ENCODE measurements at regions not wholly inside any gene's neighbourhood (a gene's known extent, or its start where the extent isn't known, plus 50 kb on each side); places are given as distances from the start of the nearest gene placed in this dataset.

- TF ChIP-seq, protein P1, sequence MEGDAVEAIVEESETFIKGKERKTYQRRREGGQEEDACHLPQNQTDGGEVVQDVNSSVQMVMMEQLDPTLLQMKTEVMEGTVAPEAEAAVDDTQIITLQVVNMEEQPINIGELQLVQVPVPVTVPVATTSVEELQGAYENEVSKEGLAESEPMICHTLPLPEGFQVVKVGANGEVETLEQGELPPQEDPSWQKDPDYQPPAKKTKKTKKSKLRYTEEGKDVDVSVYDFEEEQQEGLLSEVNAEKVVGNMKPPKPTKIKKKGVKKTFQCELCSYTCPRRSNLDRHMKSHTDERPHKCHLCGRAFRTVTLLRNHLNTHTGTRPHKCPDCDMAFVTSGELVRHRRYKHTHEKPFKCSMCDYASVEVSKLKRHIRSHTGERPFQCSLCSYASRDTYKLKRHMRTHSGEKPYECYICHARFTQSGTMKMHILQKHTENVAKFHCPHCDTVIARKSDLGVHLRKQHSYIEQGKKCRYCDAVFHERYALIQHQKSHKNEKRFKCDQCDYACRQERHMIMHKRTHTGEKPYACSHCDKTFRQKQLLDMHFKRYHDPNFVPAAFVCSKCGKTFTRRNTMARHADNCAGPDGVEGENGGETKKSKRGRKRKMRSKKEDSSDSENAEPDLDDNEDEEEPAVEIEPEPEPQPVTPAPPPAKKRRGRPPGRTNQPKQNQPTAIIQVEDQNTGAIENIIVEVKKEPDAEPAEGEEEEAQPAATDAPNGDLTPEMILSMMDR (IDR thresholded peaks at IDR 0.05) = no peak
- Mint-ChIP-seq H3K4me1 (no peaks in the 10 kb centered on the region), H3K36me3 (ENCODE audit: low read depth) (no peaks in the 10 kb centered on the region), H3K27me3 (ENCODE audit: low read depth, poor library complexity) (peaks cover 3% of the 10 kb centered on the region), H3K27ac (no peak overlapping the region), H3K9me3 (no peaks in the 10 kb centered on the region), H3K4me3 (no peak overlapping the region)
- no peak for DNase-seq
Measured at GRCh38 chr9:71624728-71625127, 143.6 kb downstream of the CEMIP2 start.

DNA sequence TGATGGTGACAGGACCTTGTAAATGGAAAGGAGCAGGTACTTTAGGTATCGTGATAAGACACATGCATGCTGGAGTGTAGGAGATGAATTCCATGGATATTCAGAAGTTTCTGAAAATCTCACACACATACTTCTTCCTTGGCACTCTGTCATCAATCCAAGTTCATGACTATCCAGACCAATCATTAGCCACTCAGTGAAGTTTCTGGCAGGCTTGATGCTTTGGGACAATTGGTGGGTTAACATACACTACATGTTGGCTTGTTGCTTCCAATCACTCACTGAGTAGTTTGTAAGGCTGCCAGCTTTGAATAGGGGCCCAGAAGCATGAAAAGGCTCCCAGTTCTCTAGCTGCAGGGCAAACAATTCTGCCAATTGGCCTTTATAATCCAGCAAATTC, 147.6 kb downstream of the CEMIP2 start:
- Mint-ChIP-seq H3K27me3 (ENCODE audit: low read depth, poor library complexity) (peaks cover 3% of the 10 kb centered on the region), H3K36me3 (ENCODE audit: low read depth) (no peaks in the 10 kb centered on the region), H3K4me3 (no peak overlapping the region), H3K9me3 (peaks cover 20% of the 10 kb centered on the region), H3K27ac (no peak overlapping the region), H3K4me1 (no peaks in the 10 kb centered on the region)
- TF ChIP-seq, protein P1 (IDR thresholded peaks at IDR 0.05) = no peak
- no peak for DNase-seq

GRCh38 chr9:71620331-71620730, 148.0 kb downstream of the CEMIP2 start:
- no peaks in the 10 kb centered on the region for H3K36me3 Mint-ChIP-seq (ENCODE audit: low read depth)
- H3K4me3 Mint-ChIP-seq = no peak overlapping the region
- no peak overlapping the region for H3K27ac Mint-ChIP-seq
- DNase-seq = no peak
- no peaks in the 10 kb centered on the region for H3K4me1 Mint-ChIP-seq
- TF ChIP-seq, protein P1 (IDR thresholded peaks at IDR 0.05) = no peak
- peaks cover 1% of the 10 kb centered on the region for H3K27me3 Mint-ChIP-seq (ENCODE audit: low read depth, poor library complexity)
- peaks cover 22% of the 10 kb centered on the region for H3K9me3 Mint-ChIP-seq

GRCh38 chr9:71619926-71620325, 148.4 kb downstream of the CEMIP2 start:
- Mint-ChIP-seq H3K27ac (no peak overlapping the region), H3K4me1 (no peaks in the 10 kb centered on the region), H3K9me3 (peaks cover 22% of the 10 kb centered on the region), H3K36me3 (ENCODE audit: low read depth) (no peaks in the 10 kb centered on the region), H3K27me3 (ENCODE audit: low read depth, poor library complexity) (no peaks in the 10 kb centered on the region), H3K4me3 (no peak overlapping the region)
- TF ChIP-seq, protein P1 (IDR thresholded peaks at IDR 0.05) = no peak
- DNase-seq = no peak

- Mint-ChIP-seq H3K4me3 (no peak overlapping the region), H3K4me1 (peaks cover 8% of the 10 kb centered on the region), H3K27me3 (ENCODE audit: low read depth, poor library complexity) (no peaks in the 10 kb centered on the region), H3K9me3 (peaks cover 32% of the 10 kb centered on the region), H3K36me3 (ENCODE audit: low read depth) (no peaks in the 10 kb centered on the region), H3K27ac (no peak overlapping the region)
- DNase-seq = no peak
- TF ChIP-seq, protein P1 (IDR thresholded peaks at IDR 0.05) = no peak
Measured at GRCh38 chr9:71614409-71615010, 153.8 kb downstream of the CEMIP2 start.

DNA sequence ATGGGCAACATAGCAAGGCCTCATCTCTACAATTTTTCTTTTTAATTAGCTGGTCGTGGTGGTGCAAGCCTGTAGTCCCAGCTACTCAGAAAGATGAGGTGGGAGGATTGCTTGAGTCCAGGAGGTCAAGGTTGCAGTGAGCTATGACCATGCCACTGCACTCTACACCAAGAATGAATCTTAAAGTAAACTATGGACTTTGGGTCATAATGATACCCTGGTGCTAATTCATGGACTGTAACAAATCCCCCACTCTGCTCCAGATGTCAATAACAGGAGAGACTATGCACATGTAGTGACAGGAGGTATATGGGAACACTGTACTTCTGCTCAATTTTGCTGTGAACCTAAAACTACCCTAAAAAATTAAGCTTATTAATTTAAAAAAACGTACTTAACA, 155.4 kb downstream of the CEMIP2 start:
- peaks cover 8% of the 10 kb centered on the region for H3K4me1 Mint-ChIP-seq
- DNase-seq = no peak
- no peaks in the 10 kb centered on the region for H3K36me3 Mint-ChIP-seq (ENCODE audit: low read depth)
- no peak overlapping the region for H3K27ac Mint-ChIP-seq
- TF ChIP-seq, protein P1 (IDR thresholded peaks at IDR 0.05) = no peak
- H3K27me3 Mint-ChIP-seq (ENCODE audit: low read depth, poor library complexity) = no peaks in the 10 kb centered on the region
- peaks cover 31% of the 10 kb centered on the region for H3K9me3 Mint-ChIP-seq
- no peak overlapping the region for H3K4me3 Mint-ChIP-seq
